Peyer's patch (tissue), 4 donors: ENCODE measurements at regions not wholly inside any gene's neighbourhood (a gene's known extent, or its start where the extent isn't known, plus 50 kb on each side); places are given as distances from the start of the nearest gene placed in this dataset.

Source experiments
- CTCF ChIP-seq, 6 experiments: fragments of 450-650 bp in 4 of 6; fragments of 200-600 bp in 2 of 6; sonication (generic) in 1 of 6; IDR thresholded peaks; one replicate each; pipeline ENCODE4 v1.5.1; 2017 to 2019; ENCODE audit warnings: antibody characterized with exemption in 6 of 6, mild to moderate bottlenecking in 3 of 6, moderate library complexity in 1 of 6
- POLR2A ChIP-seq, 2 donors: fragments of 450-650 bp; IDR thresholded peaks; one replicate each; pipeline ENCODE4 v1.5.1; 2017; ENCODE audit warnings: antibody characterized with exemption in 2 of 2, mild to moderate bottlenecking in 2 of 2, moderate library complexity in 2 of 2

- no peak for TF ChIP-seq CTCF (IDR thresholded peaks at IDR 0.05)
- no peak for TF ChIP-seq POLR2A (IDR thresholded peaks at IDR 0.05)
Measured at GRCh38 chr13:111542530-111543341, 222.3 kb downstream of the TEX29 start.
